ENCODE measurements at regions not wholly inside any gene's neighbourhood (a gene's known extent, or its start where the extent isn't known, plus 50 kb on each side); places are given as distances from the start of the nearest gene placed in this dataset.
A peak's percentile ranks its signal among the peaks of the same experiment; 100 is the strongest.

- DNase-seq = peak; percentile 13
Measured at GRCh38 chr17:72430611-72431432, 310.0 kb downstream of the SOX9 start.

GRCh38 chr17:72432143-72432621 lies 311.4 kb downstream of the SOX9 start:
- DNase-seq = peak; percentile 45

GRCh38 chr17:72432881-72433280 lies 312.1 kb downstream of the SOX9 start:
- no peak for DNase-seq

- DNase-seq = no peak
Measured at GRCh38 chr17:72433797-72434196, 313.0 kb downstream of the SOX9 start.

- DNase-seq = no peak
Measured at GRCh38 chr17:72434581-72434980, 313.8 kb downstream of the SOX9 start.

GRCh38 chr17:72434991-72435618 lies 314.3 kb downstream of the SOX9 start:
- no peak for DNase-seq

GRCh38 chr17:72438783-72439182 lies 318.0 kb downstream of the SOX9 start:
- DNase-seq = no peak

- no peak for DNase-seq
Measured at GRCh38 chr17:72439893-72440502, 319.2 kb downstream of the SOX9 start.

GRCh38 chr17:72440961-72441360 lies 320.1 kb downstream of the SOX9 start:
- DNase-seq = no peak

- DNase-seq = no peak
Measured at GRCh38 chr17:72441909-72442308, 321.1 kb downstream of the SOX9 start.

GRCh38 chr17:72444517-72445054 lies 323.8 kb downstream of the SOX9 start:
- DNase-seq = no peak

- DNase-seq = no peak
Measured at GRCh38 chr17:72445055-72445991, 324.5 kb downstream of the SOX9 start.

- DNase-seq = no peak
Measured at GRCh38 chr17:72446118-72446517, 325.3 kb downstream of the SOX9 start.

GRCh38 chr17:72446525-72447250 lies 325.9 kb downstream of the SOX9 start:
- no peak for DNase-seq

GRCh38 chr17:72447251-72447640 lies 326.4 kb downstream of the SOX9 start:
- DNase-seq = no peak

GRCh38 chr17:72448019-72448418 lies 327.2 kb downstream of the SOX9 start:
- DNase-seq = no peak

GRCh38 chr17:72452286-72453173 lies 331.7 kb downstream of the SOX9 start:
- DNase-seq = no peak

GRCh38 chr17:72454342-72454741 lies 333.5 kb downstream of the SOX9 start:
- no peak for DNase-seq

GRCh38 chr17:72455562-72455961 lies 334.7 kb downstream of the SOX9 start:
- no peak for DNase-seq

GRCh38 chr17:72456075-72456474 lies 335.3 kb downstream of the SOX9 start:
- DNase-seq = no peak

GRCh38 chr17:72457712-72458111 lies 336.9 kb downstream of the SOX9 start:
- DNase-seq = no peak
